Gastrocnemius medialis (tissue), 4 donors: ENCODE measurements at regions not wholly inside any gene's neighbourhood (a gene's known extent, or its start where the extent isn't known, plus 50 kb on each side); places are given as distances from the start of the nearest gene placed in this dataset.

Experiments
- POLR2A ChIP-seq, 2 donors: fragments of 450-650 bp; IDR thresholded peaks; one replicate each; pipeline ENCODE4 v1.6.1; 2017; ENCODE audit warnings: antibody characterized with exemption in 2 of 2, mild to moderate bottlenecking in 2 of 2, moderate library complexity in 2 of 2
- TF ChIP-seq, protein P1 (sequence below), 5 experiments: fragments of 450-650 bp in 3 of 5; fragments of 200-600 bp in 2 of 5; sonication (generic) in 2 of 5; IDR thresholded peaks in 4 of 5; conservative IDR thresholded peaks in 1 of 5; 1 replicate in 4 of 5; 2 replicates in 1 of 5; pipeline ENCODE4 v1.5.1; 2016 to 2019; ENCODE audit warnings: antibody characterized with exemption in 5 of 5, mild to moderate bottlenecking in 3 of 5, moderate library complexity in 3 of 5

DNA sequence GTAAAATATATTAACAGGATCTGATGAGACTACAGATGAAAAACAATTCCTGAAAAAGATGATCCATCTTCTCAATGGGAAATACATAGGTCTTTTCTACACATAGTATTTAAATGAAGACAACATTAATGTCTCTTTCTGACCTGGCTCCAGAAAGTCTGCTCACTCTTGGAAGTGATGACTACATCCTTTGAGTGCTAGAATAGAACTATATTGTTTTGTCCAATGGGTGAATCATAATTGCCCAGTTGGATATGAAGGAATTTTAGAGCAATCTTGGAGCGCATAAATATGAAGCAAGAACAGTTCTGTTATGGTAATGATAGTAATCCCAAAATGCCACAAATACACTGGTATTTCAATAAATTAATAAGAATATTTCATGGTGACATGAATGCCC, 322.1 kb downstream of the DEPDC1B start:
- TF ChIP-seq POLR2A (IDR thresholded peaks at IDR 0.05): no peak
- TF ChIP-seq, protein P1, sequence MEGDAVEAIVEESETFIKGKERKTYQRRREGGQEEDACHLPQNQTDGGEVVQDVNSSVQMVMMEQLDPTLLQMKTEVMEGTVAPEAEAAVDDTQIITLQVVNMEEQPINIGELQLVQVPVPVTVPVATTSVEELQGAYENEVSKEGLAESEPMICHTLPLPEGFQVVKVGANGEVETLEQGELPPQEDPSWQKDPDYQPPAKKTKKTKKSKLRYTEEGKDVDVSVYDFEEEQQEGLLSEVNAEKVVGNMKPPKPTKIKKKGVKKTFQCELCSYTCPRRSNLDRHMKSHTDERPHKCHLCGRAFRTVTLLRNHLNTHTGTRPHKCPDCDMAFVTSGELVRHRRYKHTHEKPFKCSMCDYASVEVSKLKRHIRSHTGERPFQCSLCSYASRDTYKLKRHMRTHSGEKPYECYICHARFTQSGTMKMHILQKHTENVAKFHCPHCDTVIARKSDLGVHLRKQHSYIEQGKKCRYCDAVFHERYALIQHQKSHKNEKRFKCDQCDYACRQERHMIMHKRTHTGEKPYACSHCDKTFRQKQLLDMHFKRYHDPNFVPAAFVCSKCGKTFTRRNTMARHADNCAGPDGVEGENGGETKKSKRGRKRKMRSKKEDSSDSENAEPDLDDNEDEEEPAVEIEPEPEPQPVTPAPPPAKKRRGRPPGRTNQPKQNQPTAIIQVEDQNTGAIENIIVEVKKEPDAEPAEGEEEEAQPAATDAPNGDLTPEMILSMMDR (IDR thresholded peaks at IDR 0.05 in 4 of 5, conservative IDR thresholded peaks at IDR 0.05 in 1 of 5): no peak
